Upper lobe of left lung (tissue), 6 donors: ENCODE measurements at regions not wholly inside any gene's neighbourhood (a gene's known extent, or its start where the extent isn't known, plus 50 kb on each side); places are given as distances from the start of the nearest gene placed in this dataset.

ENCODE experiments used
- ATAC-seq, 2 donors: fragments of 200-7000 bp; cut with Tn5 transposase; one replicate each; pipeline ENCODE4 v1.9.1; 2022; ENCODE audit warnings: mild to moderate bottlenecking in 2 of 2, moderate library complexity in 2 of 2; ENCODE audit not compliant: low FRiP score in 2 of 2
- DNase-seq, 2 donors: peaks; one replicate each; pipeline ENCODE4 v3.0.0-alpha.2; 2019 to 2020
- H3K27ac ChIP-seq, 4 donors: fragments of 200-600 bp; sonication (generic); one replicate each; pipeline ENCODE4 v1.5.1; 2016 to 2019
- H3K27me3 ChIP-seq, 4 donors: fragments of 200-600 bp; sonication (generic); one replicate each; pipeline ENCODE4 v1.5.1; 2017 to 2019
- H3K36me3 ChIP-seq, 4 donors: fragments of 200-600 bp; sonication (generic); one replicate each; pipeline ENCODE4 v1.5.1; 2016 to 2019
- H3K4me1 ChIP-seq, 4 donors: fragments of 200-600 bp; sonication (generic); one replicate each; pipeline ENCODE4 v1.5.1; 2018 to 2019
- H3K4me3 ChIP-seq, 4 donors: fragments of 200-600 bp; sonication (generic); one replicate each; pipeline ENCODE4 v1.5.1; 2017 to 2019; ENCODE audit warnings: mild to moderate bottlenecking in 2 of 4, moderate library complexity in 1 of 4
- H3K9me3 ChIP-seq, 4 donors: fragments of 200-600 bp; sonication (generic); one replicate each; pipeline ENCODE4 v1.5.1; 2018 to 2019
- EP300 ChIP-seq, 4 donors: sonication (generic); formaldehyde crosslinking; IDR thresholded peaks; one replicate each; pipeline ENCODE4 v1.5.1; 2017; ENCODE audit warnings: antibody characterized with exemption in 4 of 4, control low read depth in 2 of 4
- POLR2A ChIP-seq, 4 donors: fragments of 450-650 bp; IDR thresholded peaks; one replicate each; pipeline ENCODE4 v1.5.1; 2016 to 2017; ENCODE audit warnings: antibody characterized with exemption in 4 of 4, mild to moderate bottlenecking in 2 of 4
- POLR2AphosphoS5 ChIP-seq, 2 donors: sonication (generic); formaldehyde crosslinking; IDR thresholded peaks; one replicate each; pipeline ENCODE4 v1.5.1; 2017; ENCODE audit warnings: antibody characterized with exemption in 2 of 2
- WGBS, 2 donors: methylation state at CpG; one replicate each; pipeline ENCODE4 v1.1.5; 2017 to 2018; 5-methylcytosine and 5-hydroxymethylcytosine counted together
- TF ChIP-seq, protein P1 (sequence below), 6 experiments: fragments of 450-650 bp in 4 of 6; fragments of 200-600 bp in 2 of 6; sonication (generic) in 2 of 6; IDR thresholded peaks; one replicate each; pipeline ENCODE4 v1.5.1; 2016 to 2019; ENCODE audit warnings: antibody characterized with exemption in 6 of 6
- donor health status: DM: no; HTN: no; CAD: no; lungs with moderate emphysema.
- donor health status: DM: no; HTN: yes; CAD: no; lungs with severe emphysema.

DNA sequence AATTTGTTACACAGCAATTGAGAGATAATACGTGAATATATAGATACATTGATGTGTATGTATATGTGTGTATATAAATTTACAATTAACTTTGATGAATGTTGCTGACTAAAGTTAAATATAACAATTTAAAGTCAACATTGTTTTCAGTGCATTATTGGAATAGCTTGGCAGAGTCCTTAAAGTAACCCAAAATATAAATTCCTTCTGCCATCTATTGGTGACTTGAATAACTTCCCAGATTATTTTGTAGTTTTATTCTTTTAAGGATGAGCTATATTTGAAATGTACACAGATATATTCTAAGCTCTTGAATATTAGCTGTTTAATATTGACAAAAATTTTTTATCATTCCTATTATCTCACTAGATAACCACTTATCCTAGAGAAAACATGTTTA is 298.2 kb upstream of the FSTL5 start:
- H3K36me3 ChIP-seq, result no peaks in the 10 kb centered on the region
- DNase-seq, result no peak
- no peak overlapping the region for H3K27ac ChIP-seq
- no peaks in the 10 kb centered on the region for H3K9me3 ChIP-seq
- ATAC-seq, result no peak
- H3K4me3 ChIP-seq, result no peak overlapping the region
- no peaks in the 10 kb centered on the region for H3K27me3 ChIP-seq
- 29 to 43% methylated on average over 1 of the region's 1 CpG for WGBS, 2 donors
- TF ChIP-seq, protein P1, sequence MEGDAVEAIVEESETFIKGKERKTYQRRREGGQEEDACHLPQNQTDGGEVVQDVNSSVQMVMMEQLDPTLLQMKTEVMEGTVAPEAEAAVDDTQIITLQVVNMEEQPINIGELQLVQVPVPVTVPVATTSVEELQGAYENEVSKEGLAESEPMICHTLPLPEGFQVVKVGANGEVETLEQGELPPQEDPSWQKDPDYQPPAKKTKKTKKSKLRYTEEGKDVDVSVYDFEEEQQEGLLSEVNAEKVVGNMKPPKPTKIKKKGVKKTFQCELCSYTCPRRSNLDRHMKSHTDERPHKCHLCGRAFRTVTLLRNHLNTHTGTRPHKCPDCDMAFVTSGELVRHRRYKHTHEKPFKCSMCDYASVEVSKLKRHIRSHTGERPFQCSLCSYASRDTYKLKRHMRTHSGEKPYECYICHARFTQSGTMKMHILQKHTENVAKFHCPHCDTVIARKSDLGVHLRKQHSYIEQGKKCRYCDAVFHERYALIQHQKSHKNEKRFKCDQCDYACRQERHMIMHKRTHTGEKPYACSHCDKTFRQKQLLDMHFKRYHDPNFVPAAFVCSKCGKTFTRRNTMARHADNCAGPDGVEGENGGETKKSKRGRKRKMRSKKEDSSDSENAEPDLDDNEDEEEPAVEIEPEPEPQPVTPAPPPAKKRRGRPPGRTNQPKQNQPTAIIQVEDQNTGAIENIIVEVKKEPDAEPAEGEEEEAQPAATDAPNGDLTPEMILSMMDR (IDR thresholded peaks at IDR 0.05), result no peak
- no peak for TF ChIP-seq POLR2A (IDR thresholded peaks at IDR 0.05)
- TF ChIP-seq EP300 (IDR thresholded peaks at IDR 0.05), result no peak
- no peak for TF ChIP-seq POLR2AphosphoS5 (IDR thresholded peaks at IDR 0.05)
- no peaks in the 10 kb centered on the region for H3K4me1 ChIP-seq

DNA sequence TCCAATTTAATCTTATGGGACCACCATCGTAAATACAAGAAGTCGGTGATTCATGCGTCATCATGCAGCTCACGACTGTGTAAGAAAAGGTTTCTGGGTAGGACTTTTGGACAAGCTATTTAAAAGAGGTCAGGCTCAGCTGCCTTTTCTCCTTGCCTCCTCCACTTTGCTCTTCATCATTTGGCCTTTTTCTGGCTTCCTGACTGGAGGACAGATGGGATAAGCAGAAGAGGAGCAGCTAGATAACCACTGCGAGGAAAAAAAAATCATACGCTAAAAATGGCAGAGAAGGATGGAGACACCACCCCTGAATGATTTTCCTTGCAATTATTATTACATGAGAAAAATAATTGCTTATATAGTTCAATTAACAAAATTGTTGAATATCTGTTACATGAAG is 294.3 kb upstream of the FSTL5 start:
- 88 to 90% methylated on average over 6 of the region's 6 CpGs for WGBS, 2 donors
- Histone ChIP-seq H3K27me3 (no peaks in the 10 kb centered on the region), H3K27ac (no peak overlapping the region), H3K4me3 (no peak overlapping the region), H3K9me3 (no peaks in the 10 kb centered on the region), H3K36me3 (no peaks in the 10 kb centered on the region), H3K4me1 (no peaks in the 10 kb centered on the region)
- TF ChIP-seq, protein P1 (IDR thresholded peaks at IDR 0.05), result no peak
- TF ChIP-seq EP300 (IDR thresholded peaks at IDR 0.05), result no peak
- no peak for TF ChIP-seq POLR2A (IDR thresholded peaks at IDR 0.05)
- no peak for TF ChIP-seq POLR2AphosphoS5 (IDR thresholded peaks at IDR 0.05)
- ATAC-seq (no peak), DNase-seq (no peak)

DNA sequence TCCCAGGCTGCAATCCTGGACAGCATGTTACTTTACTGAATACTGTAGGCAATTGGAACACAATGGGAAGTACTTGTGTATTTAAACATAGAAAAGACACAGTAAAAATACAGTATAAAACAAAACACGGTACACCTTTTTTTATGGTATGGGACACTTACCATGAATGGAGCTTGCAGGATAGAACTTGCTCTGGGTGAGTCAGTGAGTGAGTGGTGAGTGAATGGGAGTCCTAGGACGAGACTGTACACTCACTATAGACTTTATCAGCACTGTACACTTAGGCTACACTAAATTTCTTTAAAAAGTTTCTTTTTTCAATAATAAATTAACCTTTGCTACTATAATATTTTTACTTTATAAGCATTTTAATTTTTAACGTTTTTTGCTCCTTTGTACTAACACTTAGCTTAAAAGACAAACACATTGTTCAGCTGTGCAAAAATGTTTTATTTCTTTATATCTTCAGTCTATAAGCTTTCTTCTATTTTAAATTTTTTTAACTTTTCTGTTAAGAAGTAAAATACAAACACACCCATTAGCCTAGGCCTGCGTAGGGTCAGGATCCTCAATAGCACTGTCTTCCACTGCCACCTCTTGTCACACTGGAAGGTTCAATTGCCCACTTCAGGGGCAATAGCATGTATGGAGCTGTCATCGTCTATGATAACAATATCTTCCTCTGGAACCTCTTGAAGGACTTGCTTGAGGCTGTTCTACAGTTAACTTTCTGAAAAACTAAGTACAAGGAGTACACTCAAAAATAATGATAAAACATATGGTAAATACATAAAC is 293.5 kb upstream of the FSTL5 start:
- H3K4me3 ChIP-seq, result no peak overlapping the region
- TF ChIP-seq, protein P1 (IDR thresholded peaks at IDR 0.05), result no peak
- TF ChIP-seq EP300 (IDR thresholded peaks at IDR 0.05) (no peak), POLR2AphosphoS5 (IDR thresholded peaks at IDR 0.05) (no peak), POLR2A (IDR thresholded peaks at IDR 0.05) (no peak)
- ATAC-seq (no peak), DNase-seq (no peak)
- no peaks in the 10 kb centered on the region for H3K27me3 ChIP-seq
- H3K4me1 ChIP-seq, result no peaks in the 10 kb centered on the region
- WGBS, 2 donors, result 76 to 83% methylated on average over 5 of the region's 5 CpGs
- H3K36me3 ChIP-seq, result no peaks in the 10 kb centered on the region
- no peaks in the 10 kb centered on the region for H3K9me3 ChIP-seq
- no peak overlapping the region for H3K27ac ChIP-seq

DNA sequence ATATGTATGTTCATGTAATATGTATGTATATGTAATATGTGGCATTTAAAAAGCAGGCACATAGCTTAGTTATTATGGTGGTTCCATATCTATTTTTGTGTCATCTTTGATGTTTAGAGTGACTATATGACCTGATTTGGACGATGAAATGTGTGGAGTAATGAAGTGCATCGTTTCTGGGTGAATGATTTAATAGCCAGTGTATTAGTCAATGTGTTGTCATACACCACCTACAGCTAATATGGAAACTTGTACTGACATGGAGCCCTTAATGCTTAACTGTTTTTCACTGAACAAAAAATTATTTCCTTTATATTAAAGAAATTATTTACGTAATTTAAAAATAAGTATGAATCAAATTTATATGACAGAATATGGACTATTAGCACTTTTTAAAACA is 292.3 kb upstream of the FSTL5 start:
- H3K9me3 ChIP-seq, result no peaks in the 10 kb centered on the region
- ATAC-seq, result no peak
- TF ChIP-seq POLR2A (IDR thresholded peaks at IDR 0.05), result no peak
- TF ChIP-seq, protein P1 (IDR thresholded peaks at IDR 0.05), result no peak
- TF ChIP-seq EP300 (IDR thresholded peaks at IDR 0.05), result no peak
- TF ChIP-seq POLR2AphosphoS5 (IDR thresholded peaks at IDR 0.05), result no peak
- no peaks in the 10 kb centered on the region for H3K27me3 ChIP-seq
- no peak overlapping the region for H3K27ac ChIP-seq
- H3K36me3 ChIP-seq, result no peaks in the 10 kb centered on the region
- H3K4me1 ChIP-seq, result no peaks in the 10 kb centered on the region
- no peak for DNase-seq
- 76 to 78% methylated on average over 3 of the region's 3 CpGs for WGBS, 2 donors
- H3K4me3 ChIP-seq, result no peak overlapping the region

DNA sequence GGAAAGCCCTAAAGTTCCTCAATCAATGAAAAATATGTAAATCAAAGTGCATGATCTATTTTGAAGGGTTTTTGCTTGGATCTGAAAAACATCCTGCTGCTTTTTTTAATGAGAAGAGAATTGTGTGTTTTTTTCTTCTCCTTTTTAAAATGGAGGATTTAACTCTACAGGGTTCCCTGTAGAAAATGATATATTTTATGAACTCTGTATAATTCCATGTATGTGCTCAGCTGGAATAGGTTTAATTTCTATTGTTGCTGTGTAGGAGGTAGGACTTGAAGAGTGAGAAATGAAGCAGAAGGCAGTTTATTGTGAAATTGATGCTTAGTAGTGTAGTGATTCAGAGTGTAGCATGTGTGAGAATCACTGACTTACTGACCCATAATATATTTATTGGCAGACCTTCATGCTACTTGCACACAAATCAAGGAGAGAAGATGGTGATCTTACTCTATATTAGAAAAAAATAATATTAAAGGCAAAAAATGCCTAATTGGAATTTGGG is 286.8 kb upstream of the FSTL5 start:
- H3K27me3 ChIP-seq, result no peaks in the 10 kb centered on the region
- H3K4me3 ChIP-seq, result no peak overlapping the region
- TF ChIP-seq POLR2A (IDR thresholded peaks at IDR 0.05) (no peak), EP300 (IDR thresholded peaks at IDR 0.05) (no peak)
- no peaks in the 10 kb centered on the region for H3K9me3 ChIP-seq
- no peaks in the 10 kb centered on the region for H3K36me3 ChIP-seq
- ATAC-seq (no peak), DNase-seq (no peak)
- no peak overlapping the region for H3K27ac ChIP-seq
- H3K4me1 ChIP-seq, result no peaks in the 10 kb centered on the region
